NCI-H2081 treated with DMSO at 0.1 percent for 48 hours (cell line): ENCODE measurements at regions not wholly inside any gene's neighbourhood (a gene's known extent, or its start where the extent isn't known, plus 50 kb on each side); places are given as distances from the start of the nearest gene placed in this dataset.
"Not testable (repeated sequence)": the region's sequence is repeated elsewhere in the genome, so short reads cannot be mapped to it uniquely, and the experiment has no call there.

Source experiments
- DNase-seq: peaks from one replicate; lab custom pipeline; 2025; lab: John Stamatoyannopoulos, UW

DNA sequence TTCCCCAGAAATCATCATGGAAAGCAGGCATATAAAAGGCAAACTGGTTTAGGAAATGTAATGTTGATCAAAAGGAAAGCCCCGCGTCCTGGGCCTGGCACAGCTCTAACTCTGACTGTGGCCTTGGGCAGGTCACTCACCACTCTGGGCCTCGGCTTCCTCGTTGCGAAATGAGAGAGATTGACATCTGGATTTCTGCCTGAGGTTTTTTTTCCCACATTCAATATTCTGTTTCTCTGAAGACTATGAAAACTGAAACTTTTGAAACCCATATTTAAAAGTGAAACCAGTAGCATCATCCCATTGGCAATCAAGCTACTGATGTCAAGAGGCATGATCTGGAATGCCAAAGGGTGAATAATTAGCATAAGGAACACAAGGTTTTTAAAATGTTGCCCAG lies 369.7 kb upstream of the NPVF start:
- DNase-seq = no peak

DNA sequence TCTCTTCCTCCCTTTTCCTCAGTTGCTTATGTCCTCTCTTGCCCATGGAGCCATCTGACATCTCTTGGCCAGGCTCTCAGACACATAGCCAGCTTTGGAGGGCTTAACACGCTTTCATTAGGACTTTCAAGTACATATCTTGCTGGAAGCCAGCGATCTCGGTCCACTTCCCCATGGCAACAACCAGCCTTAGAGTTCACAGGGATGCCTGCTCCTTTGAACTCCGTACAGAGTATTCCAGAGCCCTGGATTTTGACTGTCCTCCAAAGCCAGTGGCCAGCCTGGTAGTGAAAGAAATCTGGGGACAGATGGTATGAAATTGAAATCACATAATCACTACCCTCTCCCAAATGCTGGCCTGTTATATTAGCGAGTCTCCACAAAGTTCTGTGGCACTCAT lies 370.5 kb upstream of the NPVF start:
- DNase-seq = no peak

DNA sequence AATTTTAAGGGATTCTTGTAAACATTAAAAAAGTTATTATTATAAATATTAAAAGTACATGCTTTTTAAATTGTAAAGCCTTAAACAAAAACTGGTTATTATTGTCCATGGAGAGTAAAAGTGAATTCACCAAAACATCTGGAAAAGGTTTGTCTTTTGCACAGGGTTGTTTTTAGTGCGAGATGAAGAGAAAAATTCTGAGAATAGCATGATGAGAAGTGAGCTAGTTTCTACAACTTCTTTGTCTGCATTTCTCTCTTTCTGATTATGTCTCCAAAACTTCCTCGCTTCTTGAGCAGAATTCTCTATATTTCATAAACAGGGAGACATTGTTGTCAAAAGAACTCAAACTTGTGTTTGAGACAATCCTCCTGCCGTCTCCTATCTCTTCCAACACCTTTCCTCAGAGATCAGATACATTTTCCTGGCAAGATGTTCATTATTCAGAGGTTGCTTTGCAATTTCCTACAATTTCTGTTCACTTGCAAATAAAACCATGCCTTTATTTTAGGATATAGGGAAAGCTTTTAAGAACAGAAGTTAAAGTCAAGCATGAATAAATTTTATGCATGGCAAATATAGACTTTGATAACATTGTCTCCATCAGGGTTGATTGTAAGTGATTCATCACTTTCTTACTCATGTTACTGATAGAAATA lies 372.1 kb upstream of the NPVF start:
- DNase-seq = no peak

DNA sequence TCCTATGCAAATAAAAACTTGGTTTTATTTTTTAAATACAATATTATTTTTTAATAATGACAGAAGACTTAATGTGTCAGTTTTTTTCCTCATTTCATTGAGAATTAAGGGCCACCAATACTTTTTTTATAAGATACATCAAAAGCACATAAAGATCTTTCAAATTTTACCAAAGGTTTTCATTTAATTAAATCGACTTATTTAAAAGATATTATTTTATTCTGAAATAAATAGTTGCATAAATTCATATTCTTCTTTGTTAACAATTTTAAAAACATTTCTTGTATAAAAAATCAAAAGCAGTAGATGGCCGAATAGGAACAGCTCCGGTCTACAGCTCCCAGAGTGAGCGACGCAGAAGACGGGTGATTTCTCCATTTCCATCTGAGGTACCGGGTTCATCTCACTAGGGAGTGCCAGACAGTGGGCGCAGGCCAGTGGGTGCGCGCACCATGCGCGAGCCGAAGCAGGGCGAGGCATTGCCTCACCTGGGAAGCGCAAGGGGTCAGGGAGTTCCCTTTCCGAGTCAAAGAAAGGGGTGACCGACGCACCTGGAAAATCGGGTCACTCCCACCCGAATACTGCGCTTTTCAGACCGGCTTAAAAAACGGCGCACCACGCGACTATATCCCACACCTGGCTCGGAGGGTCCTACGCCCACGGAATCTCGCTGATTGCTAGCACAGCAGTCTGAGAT lies 374.6 kb upstream of the NPVF start:
- not testable (repeated sequence) for DNase-seq

DNA sequence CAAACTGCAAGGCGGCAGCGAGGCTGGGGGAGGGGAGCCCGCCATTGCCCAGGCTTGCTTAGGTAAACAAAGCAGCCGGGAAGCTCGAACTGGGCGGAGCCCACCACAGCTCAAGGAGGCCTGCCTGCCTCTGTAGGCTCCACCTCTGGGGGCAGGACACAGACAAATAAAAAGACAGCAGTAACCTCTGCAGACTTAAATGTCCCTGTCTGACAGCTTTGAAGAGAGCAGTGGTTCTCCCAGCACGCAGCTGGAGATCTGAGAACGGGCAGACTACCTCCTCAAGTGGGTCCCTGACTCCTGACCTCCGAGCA lies 375.1 kb upstream of the NPVF start:
- not testable (repeated sequence) for DNase-seq

GRCh38 chr7:25611196-25611595 lies 382.9 kb upstream of the NPVF start:
- no peak for DNase-seq

DNA sequence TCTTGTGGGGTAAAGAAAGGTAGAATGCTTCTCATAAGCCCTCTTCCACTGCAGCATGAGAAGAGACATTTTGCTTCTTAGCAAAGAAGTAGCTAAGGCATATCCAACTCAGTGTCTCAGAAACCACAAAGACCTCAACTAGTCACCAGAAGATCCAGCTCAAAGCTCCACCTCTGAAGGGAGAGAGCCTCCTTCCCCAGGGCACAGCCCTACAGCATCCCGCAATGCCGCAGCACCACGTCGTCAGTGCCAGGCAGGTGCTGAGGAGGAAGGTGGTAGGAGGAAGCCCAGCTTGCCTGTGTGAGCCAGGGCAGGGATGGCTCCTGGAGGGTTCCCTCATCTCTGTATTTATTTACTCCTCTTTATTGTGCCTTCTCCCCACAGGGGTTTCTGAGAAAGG lies 385.6 kb upstream of the NPVF start:
- DNase-seq = no peak

GRCh38 chr7:25614415-25614814 lies 386.1 kb upstream of the NPVF start:
- DNase-seq = no peak

DNA sequence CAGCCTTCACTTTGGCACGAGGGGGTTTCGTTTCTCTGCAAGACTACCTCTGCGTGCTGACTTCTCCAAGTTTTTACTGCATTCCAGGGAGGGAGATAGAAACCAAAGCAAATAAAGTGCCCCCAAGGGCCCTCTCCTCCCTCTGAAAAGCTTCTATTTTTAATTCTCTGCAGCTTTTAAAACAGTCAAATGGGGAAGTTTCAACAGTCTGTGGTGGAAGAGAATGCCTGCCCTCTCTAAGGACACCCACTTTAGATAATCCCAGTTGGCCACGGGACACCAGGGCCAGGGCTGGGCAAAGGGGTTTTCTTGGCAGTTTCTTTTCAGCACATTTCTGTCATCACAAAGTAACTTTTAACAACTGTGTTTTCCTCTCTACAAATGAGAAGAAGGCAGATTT lies 386.7 kb upstream of the NPVF start:
- no peak for DNase-seq

DNA sequence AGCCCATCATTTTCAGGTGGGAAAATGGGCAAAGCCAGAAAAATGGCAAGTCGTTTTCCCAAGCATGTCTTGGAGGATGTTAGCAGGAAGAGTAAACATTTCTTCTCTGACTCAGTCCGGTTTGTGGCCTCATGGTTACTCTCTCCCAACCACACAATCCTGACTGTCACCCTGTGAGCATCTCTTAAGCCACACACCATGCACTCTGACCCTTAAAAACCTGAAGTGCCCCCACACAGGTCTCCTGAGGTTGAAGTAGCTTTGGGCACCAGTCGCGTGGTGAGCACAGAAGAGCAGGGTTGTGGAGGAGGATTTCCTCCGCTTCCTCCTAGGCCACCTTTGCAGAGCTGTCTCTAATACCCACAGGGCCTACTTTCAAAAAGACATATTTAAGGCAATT lies 387.3 kb upstream of the NPVF start:
- DNase-seq = no peak

GRCh38 chr7:25617214-25617613 lies 388.9 kb upstream of the NPVF start:
- no peak for DNase-seq

- no peak for DNase-seq
Observed at GRCh38 chr7:25617673-25618072, 389.4 kb upstream of the NPVF start.

DNA sequence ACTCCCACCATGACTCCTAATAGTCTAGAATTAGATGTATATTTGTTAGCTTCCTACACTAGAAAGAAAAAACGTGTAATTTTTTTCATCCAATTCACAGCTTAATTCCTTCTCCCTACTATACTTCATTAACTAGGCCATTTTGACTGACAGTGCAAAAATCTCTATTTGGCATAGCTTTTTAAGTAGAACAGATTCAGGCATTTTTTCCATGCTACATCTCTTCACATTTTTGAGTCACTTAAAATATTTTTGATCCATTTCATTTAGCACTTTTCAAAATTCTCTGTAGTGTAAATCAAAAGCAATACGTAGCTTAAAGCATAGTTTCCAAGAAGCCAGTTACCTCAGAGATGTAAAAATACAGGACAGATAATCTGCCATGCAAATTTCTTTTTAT lies 391.1 kb upstream of the NPVF start:
- DNase-seq = no peak

- no peak for DNase-seq
Observed at GRCh38 chr7:25619963-25620799, 391.9 kb upstream of the NPVF start.

- DNase-seq = no peak
Observed at GRCh38 chr7:25621993-25622392, 393.7 kb upstream of the NPVF start.

DNA sequence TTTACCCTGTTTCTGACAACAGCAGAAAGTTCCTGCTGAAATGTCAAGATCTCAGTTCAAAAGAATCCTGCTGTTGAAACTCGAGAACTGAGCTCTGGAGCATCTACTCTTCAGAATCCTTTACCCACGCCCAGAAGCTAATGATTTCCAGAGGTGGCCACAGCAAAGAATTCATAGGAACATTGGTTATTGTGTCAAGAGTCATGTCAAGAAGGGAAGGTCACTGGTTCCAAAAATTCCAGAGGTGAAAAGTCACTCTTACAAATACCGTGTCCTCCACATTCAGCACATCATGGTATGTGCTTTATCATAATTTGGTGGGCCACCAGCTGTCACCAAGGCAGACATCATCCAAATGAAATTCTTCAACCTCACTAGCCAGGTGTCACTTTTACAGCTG lies 394.4 kb upstream of the NPVF start:
- DNase-seq = no peak

GRCh38 chr7:25624051-25624450 lies 395.8 kb upstream of the NPVF start:
- no peak for DNase-seq

- DNase-seq = no peak
Observed at GRCh38 chr7:25624833-25625232, 396.5 kb upstream of the NPVF start.

DNA sequence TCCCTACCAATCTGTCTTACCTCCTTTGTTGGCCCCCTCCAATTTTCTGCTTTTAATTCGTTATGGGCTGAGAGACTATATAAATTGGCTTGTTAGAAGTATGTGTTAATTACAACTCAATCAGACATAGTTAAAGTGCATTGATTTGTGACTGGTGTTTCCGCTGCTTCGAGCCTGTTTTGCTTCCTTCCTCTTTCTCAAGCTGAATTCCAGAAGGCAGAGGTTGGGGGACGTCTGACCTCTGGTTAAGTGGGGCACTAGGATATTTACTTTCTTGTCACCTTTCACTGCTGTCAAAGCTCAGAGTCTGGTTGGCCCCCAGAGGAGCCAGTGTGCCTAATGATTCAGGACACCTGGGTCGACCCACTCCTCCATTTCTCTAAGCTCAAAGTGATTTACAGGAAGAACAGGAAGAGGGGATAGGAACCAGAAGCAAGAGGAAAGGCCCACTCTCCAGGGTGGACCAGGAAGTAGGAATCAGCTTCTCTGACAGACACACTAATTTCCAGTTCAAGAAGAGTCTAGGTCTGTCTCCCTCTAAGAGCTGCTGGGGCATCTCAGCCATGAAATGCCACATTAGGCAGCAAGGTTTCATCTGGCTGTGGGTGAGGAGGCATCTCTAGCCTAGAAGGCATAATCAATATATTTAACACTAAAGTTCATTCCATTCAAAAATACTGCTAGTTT lies 397.2 kb upstream of the NPVF start:
- DNase-seq = no peak

DNA sequence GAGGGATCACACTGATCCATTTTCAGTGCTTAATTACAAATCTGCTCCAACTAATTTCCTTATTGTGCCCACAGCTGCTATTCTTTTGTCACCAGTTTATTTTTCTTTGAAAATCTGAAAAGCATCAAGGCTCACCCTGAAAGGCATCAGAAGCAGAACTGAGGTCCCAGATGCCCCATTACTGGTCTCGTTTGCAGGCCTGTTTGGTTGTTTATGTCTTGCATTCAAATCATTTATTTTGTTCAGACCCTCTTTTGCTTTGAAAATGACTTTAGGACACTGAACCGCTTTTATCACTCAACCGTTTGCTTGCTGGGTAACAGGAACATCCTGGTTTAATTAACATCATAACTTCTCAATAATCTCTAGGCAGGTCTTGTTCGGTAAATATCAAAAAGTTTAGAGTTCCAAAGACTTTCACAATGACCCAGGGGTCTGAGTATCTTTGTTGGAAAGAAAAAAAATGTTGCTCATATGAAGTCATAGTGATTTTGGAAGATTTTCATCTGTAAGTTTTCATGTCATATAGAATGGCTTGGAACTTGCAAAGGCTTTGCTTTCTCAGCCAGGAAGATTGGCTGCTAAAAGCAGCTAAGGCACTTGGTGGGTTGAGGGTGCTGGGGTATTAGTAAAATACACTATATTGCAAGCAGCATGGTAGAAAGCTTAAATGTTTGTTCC lies 398.3 kb upstream of the NPVF start:
- DNase-seq = no peak

GRCh38 chr7:25628446-25628845 lies 400.2 kb upstream of the NPVF start:
- DNase-seq = no peak

GRCh38 chr7:25632616-25633015 lies 404.3 kb upstream of the NPVF start:
- DNase-seq = no peak
